Fibroblast of villous mesenchyme (primary cell): ENCODE measurements at regions not wholly inside any gene's neighbourhood (a gene's known extent, or its start where the extent isn't known, plus 50 kb on each side); places are given as distances from the start of the nearest gene placed in this dataset.
A peak's percentile ranks its signal among the peaks of the same experiment; 100 is the strongest.
"Not testable (repeated sequence)": the region's sequence is repeated elsewhere in the genome, so short reads cannot be mapped to it uniquely, and the experiment has no call there.

Source experiments
- DNase-seq: peaks from one replicate; pipeline ENCODE4 v3.0.0-alpha.2; 2010; ENCODE audit warnings: low read depth
- H3K4me3 ChIP-seq: 2 replicates; pipeline ENCODE4 v1.5.1; 2011; ENCODE audit warnings: low read depth, mild to moderate bottlenecking, low read length
- CTCF ChIP-seq: IDR thresholded peaks from 2 replicates; pipeline ENCODE4 v1.5.1; 2012; ENCODE audit warnings: low read depth, mild to moderate bottlenecking, low read length; ENCODE audit not compliant: insufficient read depth

- no peak for TF ChIP-seq CTCF
- no peak for DNase-seq
- H3K4me3 ChIP-seq, result no peak overlapping the region
These were observed 232.3 kb upstream of the NFIA start for GRCh38 chr1:60850084-60850483.

- no peak for TF ChIP-seq CTCF
- no peak overlapping the region for H3K4me3 ChIP-seq
- DNase-seq, result no peak
These were observed 233.0 kb upstream of the NFIA start for GRCh38 chr1:60849401-60849800.

GRCh38 chr1:60848583-60849188 lies 233.7 kb upstream of the NFIA start:
- peak; percentile 66 for TF ChIP-seq CTCF
- DNase-seq, result peak; percentile 53
- H3K4me3 ChIP-seq, result no peak overlapping the region

- H3K4me3 ChIP-seq, result no peak overlapping the region
- no peak for TF ChIP-seq CTCF
- DNase-seq, result no peak
These were observed 234.3 kb upstream of the NFIA start for GRCh38 chr1:60847855-60848582.

- DNase-seq, result no peak
- no peak for TF ChIP-seq CTCF
- H3K4me3 ChIP-seq, result no peak overlapping the region
These were observed 235.0 kb upstream of the NFIA start for GRCh38 chr1:60847391-60847790.

- H3K4me3 ChIP-seq, DNase-seq: not testable (repeated sequence)
These were observed 236.7 kb upstream of the NFIA start for GRCh38 chr1:60845659-60846058.

- no peak for DNase-seq
- no peak overlapping the region for H3K4me3 ChIP-seq
- TF ChIP-seq CTCF, result no peak
These were observed 240.1 kb upstream of the NFIA start for GRCh38 chr1:60842304-60842703.
